ENCODE measurements at regions not wholly inside any gene's neighbourhood (a gene's known extent, or its start where the extent isn't known, plus 50 kb on each side); places are given as distances from the start of the nearest gene placed in this dataset.

DNA sequence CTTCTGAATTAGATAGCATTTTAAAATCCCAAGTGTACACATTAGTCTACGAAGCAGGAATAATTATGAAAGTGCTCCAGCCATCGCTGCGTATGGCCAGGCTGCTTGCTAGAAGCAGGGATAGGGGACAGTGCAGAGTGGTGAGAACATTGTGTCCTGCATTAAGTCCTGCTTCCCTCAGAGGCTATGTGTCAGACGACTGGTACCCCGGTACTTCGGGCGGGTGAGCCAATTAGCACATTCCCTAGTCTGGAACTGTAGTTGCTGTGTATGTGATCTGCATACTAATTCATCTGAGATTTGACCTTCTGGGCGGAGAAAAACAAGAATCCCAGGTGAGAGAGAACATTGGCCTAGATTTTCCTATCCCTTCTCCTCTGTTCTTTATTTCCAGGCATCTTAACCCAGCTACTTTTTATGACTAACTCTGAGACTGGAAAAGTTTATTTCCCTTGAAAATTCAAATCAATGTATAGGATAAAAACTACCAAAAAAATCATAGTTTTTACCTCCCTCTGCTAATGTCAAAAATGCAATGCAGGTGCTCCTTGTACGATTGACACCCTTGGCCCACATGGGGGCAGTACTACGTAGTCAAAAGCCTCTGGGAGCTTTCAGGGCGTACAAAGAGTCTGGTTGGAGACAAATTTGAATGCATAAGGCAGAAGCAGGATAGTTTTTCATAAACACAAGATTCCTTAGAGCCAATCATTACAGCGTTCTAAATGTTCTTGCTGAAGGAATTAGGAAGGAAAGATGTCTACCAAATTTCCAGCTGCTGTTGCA is 764.3 kb downstream of the NOVA1 start:
- CTCF ChIA-PET, result interaction anchor here (1.1 kb wide), 1 partner anchor 247 kb away, joined by 3 read pairs; no protein-coding TSS in a partner anchor

DNA sequence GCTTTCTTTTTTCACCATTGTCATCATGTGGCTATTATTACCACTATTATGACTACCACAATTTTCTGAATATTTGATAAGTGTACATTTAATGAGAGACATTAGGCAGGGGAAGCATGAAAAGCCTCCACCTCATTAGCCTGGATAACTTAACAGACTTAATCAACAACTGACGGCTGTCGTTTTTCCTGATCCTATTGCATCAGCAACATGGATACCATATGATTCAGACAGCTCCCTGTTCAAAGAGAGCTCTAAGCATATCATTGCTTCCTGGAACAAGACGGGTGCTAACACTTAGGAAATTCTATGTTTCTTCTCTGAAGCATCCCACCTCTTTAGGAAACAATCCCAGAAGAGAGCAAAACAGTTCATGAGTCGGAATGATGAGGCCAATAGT is 765.2 kb downstream of the NOVA1 start:
- FAIRE-seq (no peak), ATAC-seq (no peak), DNase-seq (ENCODE audit: low read depth in 1 of 2, low spot score in 1 of 2) (no peak)
- H3K27ac ChIP-seq, result no peak overlapping the region
- ChIA-PET CTCF (no interaction called here), POLR2A (no interaction called here)
- no peaks in the 10 kb centered on the region for H3K9me3 ChIP-seq
- WGBS (ENCODE audit: missing lambda C conversion rate), result 46% methylated on average over 4 of the region's 4 CpGs
- no peak overlapping the region for H3K4me3 ChIP-seq
- no peak overlapping the region for H3K4me2 ChIP-seq
- H3K4me1 ChIP-seq, result no peaks in the 10 kb centered on the region
- no peak for TF ChIP-seq HOXB5 (CRISPR knock-in tag; IDR thresholded peaks at IDR 0.05)
- TF ChIP-seq KDM5A (IDR thresholded peaks at IDR 0.05), result no peak
- no peak for TF ChIP-seq SREBF2 (IDR thresholded peaks at IDR 0.05)
- TF ChIP-seq ESRRA (IDR thresholded peaks at IDR 0.05; ENCODE audit: borderline replicate concordance, low read length), result no peak
- TF ChIP-seq POLR2A (IDR thresholded peaks at IDR 0.05; ENCODE audit: low read length), result no peak
- TF ChIP-seq NFE2L2 (conservative IDR thresholded peaks at IDR 0.05; ENCODE audit: low read length), result no peak
- TF ChIP-seq POLR2AphosphoS2 (conservative IDR thresholded peaks at IDR 0.05; ENCODE audit: low read length), result no peak
- TF ChIP-seq KDM1A (IDR thresholded peaks at IDR 0.05; ENCODE audit: low read depth), result no peak

More for the DNA sequence above, 764.3 kb downstream of the NOVA1 start:
- Histone ChIP-seq H3K4me3 (no peak overlapping the region), H3K27ac (no peak overlapping the region), H3K4me1 (no peaks in the 10 kb centered on the region), H3K4me2 (no peak overlapping the region), H3K9me3 (no peaks in the 10 kb centered on the region)
- TF ChIP-seq FOXS1 (CRISPR knock-in tag; IDR thresholded peaks at IDR 0.05), result no peak
- TF ChIP-seq CHD4 (IDR thresholded peaks at IDR 0.05; ENCODE audit: borderline replicate concordance), result no peak
- TF ChIP-seq RAD21 (conservative IDR thresholded peaks at IDR 0.05 in 1 of 2, IDR thresholded peaks at IDR 0.05 in 1 of 2), result peak in 1 of 2 experiments; percentile 24; a peak in 3 of 5 replicates
- TF ChIP-seq EP300 (IDR thresholded peaks at IDR 0.05), result no peak
- FAIRE-seq (no peak), ATAC-seq (no peak), DNase-seq (ENCODE audit: low read depth in 1 of 2, low spot score in 1 of 2) (peak in 1 of 2 experiments; percentile 14)
- POLR2A ChIA-PET, result no interaction called here
- WGBS (ENCODE audit: missing lambda C conversion rate), result 24% methylated on average over 12 of the region's 12 CpGs

DNA sequence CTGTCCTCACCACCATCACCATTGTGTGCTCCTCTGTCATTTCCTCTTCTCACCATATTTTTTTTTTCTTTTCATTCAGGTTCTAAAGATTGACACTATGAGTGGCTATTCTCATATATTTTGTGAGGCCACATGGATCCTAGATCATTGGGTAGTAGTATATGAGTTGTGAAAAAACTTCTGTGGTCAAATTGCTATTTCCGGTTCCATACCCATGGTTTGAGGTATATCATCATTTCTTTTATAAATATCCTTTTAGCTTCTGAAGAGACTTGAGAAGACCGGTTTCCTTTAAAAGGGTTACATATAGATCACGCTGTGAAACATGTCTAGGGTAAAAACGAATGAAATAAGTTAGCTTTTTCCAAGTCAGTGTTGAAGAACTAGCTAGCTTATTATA is 769.3 kb downstream of the NOVA1 start:
- 20% methylated on average over 4 of the region's 4 CpGs for WGBS (ENCODE audit: missing lambda C conversion rate)
- H3K4me3 ChIP-seq, result no peak overlapping the region
- H3K27ac ChIP-seq, result no peak overlapping the region
- DNase-seq (ENCODE audit: low read depth in 1 of 2, low spot score in 1 of 2) (no peak), FAIRE-seq (no peak), ATAC-seq (no peak)
- CTCF ChIA-PET, result no interaction called here
- POLR2A ChIA-PET, result no interaction called here
- TF ChIP-seq ZFP36 (IDR thresholded peaks at IDR 0.05; ENCODE audit: borderline replicate concordance, partially characterized antibody), result no peak
- TF ChIP-seq EHMT2 (IDR thresholded peaks at IDR 0.05; ENCODE audit: low read depth), result no peak
- TF ChIP-seq RCOR1 (IDR thresholded peaks at IDR 0.05; ENCODE audit: low read depth, low read length), result no peak
- no peak for TF ChIP-seq RAD21 (conservative IDR thresholded peaks at IDR 0.05 in 1 of 2, IDR thresholded peaks at IDR 0.05 in 1 of 2)
- TF ChIP-seq CBX2 (IDR thresholded peaks at IDR 0.05; ENCODE audit: borderline replicate concordance, low read depth), result no peak
- no peak for TF ChIP-seq NFE2L2 (conservative IDR thresholded peaks at IDR 0.05; ENCODE audit: low read length)
- no peak for TF ChIP-seq KDM1A (IDR thresholded peaks at IDR 0.05; ENCODE audit: low read depth)
- TF ChIP-seq CBX8 (IDR thresholded peaks at IDR 0.05), result no peak
- no peak for TF ChIP-seq HOXB5 (CRISPR knock-in tag; IDR thresholded peaks at IDR 0.05)
- no peak for TF ChIP-seq SREBF2 (IDR thresholded peaks at IDR 0.05)
- no peak for TF ChIP-seq ZSCAN20 (CRISPR knock-in tag; IDR thresholded peaks at IDR 0.05)
- H3K4me2 ChIP-seq, result no peak overlapping the region
- H3K4me1 ChIP-seq, result no peaks in the 10 kb centered on the region
- H3K9me3 ChIP-seq, result no peaks in the 10 kb centered on the region

DNA sequence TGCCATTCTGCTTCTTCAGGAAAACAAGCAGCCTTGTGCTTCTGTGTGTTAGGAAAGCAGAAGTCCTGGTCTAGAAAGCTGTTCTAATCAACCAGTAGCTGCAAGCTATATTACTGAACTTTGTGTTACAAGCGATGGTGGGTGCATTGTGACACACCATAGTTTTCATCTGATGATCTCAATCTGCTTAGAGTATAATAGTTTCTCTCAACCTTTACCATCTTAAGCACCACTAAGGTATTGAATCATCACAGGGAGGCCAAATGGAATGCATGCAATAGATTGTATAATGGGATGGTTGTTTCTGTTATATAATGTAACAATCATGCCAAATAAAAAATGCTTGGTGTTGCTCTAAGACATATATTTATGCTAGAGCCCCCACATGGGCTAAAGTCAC is 771.7 kb downstream of the NOVA1 start:
- Histone ChIP-seq H3K27ac (no peak overlapping the region), H3K4me2 (no peak overlapping the region), H3K4me1 (no peaks in the 10 kb centered on the region), H3K9me3 (no peaks in the 10 kb centered on the region), H3K4me3 (no peak overlapping the region)
- ChIA-PET POLR2A (no interaction called here), CTCF (no interaction called here)
- FAIRE-seq (no peak), DNase-seq (ENCODE audit: low read depth in 1 of 2, low spot score in 1 of 2) (no peak), ATAC-seq (no peak)
- WGBS (ENCODE audit: missing lambda C conversion rate), result 5% methylated on average over 1 of the region's 1 CpG
- TF ChIP-seq, protein P1, sequence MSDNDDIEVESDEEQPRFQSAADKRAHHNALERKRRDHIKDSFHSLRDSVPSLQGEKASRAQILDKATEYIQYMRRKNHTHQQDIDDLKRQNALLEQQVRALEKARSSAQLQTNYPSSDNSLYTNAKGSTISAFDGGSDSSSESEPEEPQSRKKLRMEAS (IDR thresholded peaks at IDR 0.05), result no peak
- TF ChIP-seq, protein P2, sequence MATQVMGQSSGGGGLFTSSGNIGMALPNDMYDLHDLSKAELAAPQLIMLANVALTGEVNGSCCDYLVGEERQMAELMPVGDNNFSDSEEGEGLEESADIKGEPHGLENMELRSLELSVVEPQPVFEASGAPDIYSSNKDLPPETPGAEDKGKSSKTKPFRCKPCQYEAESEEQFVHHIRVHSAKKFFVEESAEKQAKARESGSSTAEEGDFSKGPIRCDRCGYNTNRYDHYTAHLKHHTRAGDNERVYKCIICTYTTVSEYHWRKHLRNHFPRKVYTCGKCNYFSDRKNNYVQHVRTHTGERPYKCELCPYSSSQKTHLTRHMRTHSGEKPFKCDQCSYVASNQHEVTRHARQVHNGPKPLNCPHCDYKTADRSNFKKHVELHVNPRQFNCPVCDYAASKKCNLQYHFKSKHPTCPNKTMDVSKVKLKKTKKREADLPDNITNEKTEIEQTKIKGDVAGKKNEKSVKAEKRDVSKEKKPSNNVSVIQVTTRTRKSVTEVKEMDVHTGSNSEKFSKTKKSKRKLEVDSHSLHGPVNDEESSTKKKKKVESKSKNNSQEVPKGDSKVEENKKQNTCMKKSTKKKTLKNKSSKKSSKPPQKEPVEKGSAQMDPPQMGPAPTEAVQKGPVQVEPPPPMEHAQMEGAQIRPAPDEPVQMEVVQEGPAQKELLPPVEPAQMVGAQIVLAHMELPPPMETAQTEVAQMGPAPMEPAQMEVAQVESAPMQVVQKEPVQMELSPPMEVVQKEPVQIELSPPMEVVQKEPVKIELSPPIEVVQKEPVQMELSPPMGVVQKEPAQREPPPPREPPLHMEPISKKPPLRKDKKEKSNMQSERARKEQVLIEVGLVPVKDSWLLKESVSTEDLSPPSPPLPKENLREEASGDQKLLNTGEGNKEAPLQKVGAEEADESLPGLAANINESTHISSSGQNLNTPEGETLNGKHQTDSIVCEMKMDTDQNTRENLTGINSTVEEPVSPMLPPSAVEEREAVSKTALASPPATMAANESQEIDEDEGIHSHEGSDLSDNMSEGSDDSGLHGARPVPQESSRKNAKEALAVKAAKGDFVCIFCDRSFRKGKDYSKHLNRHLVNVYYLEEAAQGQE (IDR thresholded peaks at IDR 0.05), result no peak
- no peak for TF ChIP-seq MYC (IDR thresholded peaks at IDR 0.05; ENCODE audit: borderline replicate concordance, low read length)
- no peak for TF ChIP-seq EP300 (IDR thresholded peaks at IDR 0.05)
- TF ChIP-seq KDM1A (IDR thresholded peaks at IDR 0.05; ENCODE audit: low read depth), result no peak
- TF ChIP-seq, protein P3, sequence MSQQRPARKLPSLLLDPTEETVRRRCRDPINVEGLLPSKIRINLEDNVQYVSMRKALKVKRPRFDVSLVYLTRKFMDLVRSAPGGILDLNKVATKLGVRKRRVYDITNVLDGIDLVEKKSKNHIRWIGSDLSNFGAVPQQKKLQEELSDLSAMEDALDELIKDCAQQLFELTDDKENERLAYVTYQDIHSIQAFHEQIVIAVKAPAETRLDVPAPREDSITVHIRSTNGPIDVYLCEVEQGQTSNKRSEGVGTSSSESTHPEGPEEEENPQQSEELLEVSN (IDR thresholded peaks at IDR 0.05; ENCODE audit: borderline replicate concordance, low read depth), result no peak
- TF ChIP-seq HDAC2 (IDR thresholded peaks at IDR 0.05), result no peak
- TF ChIP-seq RCOR1 (IDR thresholded peaks at IDR 0.05; ENCODE audit: low read depth, low read length), result no peak
- TF ChIP-seq HOXA7 (CRISPR knock-in tag; IDR thresholded peaks at IDR 0.05), result no peak
- TF ChIP-seq, protein P4, sequence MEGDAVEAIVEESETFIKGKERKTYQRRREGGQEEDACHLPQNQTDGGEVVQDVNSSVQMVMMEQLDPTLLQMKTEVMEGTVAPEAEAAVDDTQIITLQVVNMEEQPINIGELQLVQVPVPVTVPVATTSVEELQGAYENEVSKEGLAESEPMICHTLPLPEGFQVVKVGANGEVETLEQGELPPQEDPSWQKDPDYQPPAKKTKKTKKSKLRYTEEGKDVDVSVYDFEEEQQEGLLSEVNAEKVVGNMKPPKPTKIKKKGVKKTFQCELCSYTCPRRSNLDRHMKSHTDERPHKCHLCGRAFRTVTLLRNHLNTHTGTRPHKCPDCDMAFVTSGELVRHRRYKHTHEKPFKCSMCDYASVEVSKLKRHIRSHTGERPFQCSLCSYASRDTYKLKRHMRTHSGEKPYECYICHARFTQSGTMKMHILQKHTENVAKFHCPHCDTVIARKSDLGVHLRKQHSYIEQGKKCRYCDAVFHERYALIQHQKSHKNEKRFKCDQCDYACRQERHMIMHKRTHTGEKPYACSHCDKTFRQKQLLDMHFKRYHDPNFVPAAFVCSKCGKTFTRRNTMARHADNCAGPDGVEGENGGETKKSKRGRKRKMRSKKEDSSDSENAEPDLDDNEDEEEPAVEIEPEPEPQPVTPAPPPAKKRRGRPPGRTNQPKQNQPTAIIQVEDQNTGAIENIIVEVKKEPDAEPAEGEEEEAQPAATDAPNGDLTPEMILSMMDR (IDR thresholded peaks at IDR 0.05), result no peak

Data from A549 (cell line).